SW480 (cell line): ENCODE measurements at regions not wholly inside any gene's neighbourhood (a gene's known extent, or its start where the extent isn't known, plus 50 kb on each side); places are given as distances from the start of the nearest gene placed in this dataset.

Source experiments
- DNase-seq: peaks from one replicate; pipeline ENCODE4 v3.0.0-alpha.2; 2016; ENCODE audit warnings: low spot score

DNA sequence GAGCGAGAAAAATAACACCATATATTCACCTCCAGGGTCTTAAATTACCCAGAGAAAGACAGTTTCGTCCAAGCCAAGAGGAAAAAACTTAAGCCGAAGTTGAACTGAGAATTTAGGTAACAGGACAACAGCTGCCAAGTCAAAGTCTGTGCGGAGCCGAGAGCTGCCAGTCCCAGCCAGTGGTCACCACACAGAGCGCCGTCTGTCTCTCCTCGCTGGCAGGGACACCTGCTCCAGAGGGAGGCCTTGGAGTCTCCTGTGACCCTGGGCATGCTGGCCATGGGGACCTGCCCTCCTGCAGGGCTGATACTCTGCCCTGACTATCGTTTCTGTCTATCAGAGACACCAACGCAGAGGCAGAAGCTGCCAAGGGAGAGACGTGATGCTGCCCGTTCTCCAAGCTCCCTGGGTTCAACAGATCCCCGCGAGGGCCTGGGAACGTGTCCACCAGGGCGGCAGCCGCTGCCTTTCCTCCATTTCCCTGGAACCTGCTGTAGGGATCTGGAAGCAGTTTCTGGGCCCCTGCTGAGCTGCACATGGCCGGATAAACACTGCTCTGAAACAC, 341.3 kb downstream of the SMOC2 start:
- no peak for DNase-seq

GRCh38 chr6:168778201-168778600, 337.2 kb downstream of the SMOC2 start:
- no peak for DNase-seq

GRCh38 chr6:168774381-168774780, 333.4 kb downstream of the SMOC2 start:
- DNase-seq: no peak

DNA sequence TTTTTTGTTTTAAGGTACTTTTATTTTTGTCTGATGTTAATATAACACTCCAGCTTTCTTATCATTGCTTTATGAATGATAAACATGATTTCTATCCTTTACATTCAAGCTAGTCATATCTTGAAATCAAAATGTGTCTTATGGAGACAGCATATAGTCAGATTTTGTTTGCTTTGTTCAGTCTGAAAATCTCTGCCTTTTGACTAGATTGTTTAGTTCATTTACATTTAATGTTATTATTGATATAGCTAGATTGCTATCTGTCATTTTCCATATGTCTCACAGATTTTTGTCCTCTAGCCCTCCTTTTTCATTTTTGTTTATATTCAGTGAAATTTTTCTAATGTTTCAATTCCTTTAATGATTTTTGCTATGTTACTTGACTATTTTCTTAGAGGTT, 332.8 kb downstream of the SMOC2 start:
- DNase-seq: no peak

DNA sequence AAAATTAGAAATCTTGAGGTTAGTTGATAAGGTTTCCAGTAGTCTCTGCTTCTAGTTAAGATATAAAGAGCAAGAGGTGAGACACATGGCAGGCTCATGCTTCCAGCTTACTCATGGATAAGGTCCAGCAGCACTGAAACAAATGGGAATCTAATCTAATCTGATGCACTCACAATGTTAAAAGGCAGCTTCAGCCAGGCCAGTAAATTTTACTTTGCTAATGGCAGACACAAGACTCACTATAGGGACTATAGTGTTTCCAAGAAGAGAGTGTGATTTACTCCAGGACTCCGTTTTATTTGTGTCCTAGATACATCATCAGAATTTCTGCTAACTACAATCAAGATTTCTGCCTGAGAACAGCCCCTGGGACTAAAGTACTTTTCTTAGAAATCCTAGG, 324.8 kb downstream of the SMOC2 start:
- DNase-seq: no peak

DNA sequence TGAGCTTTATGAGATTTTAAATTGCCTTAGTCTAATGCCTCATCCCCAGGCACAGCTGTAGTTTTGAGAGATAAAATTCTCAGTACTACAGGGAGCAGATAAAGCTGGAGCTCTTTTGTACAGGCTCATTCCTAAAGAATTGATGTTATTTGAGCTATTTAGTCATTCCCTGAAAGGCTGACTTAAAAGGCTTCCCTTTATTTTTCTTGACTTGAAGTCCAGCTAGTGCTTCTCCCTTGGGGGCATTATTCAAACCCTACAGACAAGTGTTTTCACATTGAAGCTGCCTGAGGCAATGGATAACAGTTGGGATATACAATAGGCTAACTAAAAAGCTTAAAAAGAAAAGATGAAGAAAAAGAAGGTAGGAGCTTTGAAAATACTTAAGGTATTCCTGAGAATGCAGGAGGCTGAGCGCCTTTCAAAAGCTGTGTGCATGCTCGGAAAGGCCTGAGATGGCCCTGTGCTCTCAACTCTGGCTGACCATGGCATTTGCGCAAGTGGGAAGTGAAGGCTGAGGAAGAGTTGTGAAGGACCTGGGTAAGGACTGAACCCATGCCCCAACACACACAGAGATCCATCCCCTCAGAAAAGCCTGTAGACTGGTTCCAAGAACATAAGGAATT, 315.1 kb downstream of the SMOC2 start:
- DNase-seq: no peak

GRCh38 chr6:168746643-168747042, 305.7 kb downstream of the SMOC2 start:
- DNase-seq: no peak

- DNase-seq: no peak
Observed at GRCh38 chr6:168746013-168746412, 305.0 kb downstream of the SMOC2 start.

DNA sequence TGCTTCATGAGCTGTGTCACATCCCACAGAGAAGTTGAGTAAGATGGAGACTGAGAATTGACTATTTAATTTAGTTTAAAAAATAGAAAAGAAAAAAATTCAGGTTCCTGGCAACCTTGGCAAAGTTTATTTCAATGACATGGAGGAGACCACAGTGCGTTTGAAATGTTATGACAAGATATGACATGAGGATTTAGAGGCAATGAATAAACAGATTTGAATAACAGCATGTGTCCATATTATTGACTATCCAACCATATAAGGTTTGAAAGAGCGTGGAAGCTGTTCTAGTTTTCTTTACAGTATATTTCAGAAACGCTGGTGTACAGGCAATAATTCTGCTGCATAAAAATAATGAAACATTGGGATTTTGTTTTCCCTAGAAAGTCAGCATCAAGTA, 303.9 kb downstream of the SMOC2 start:
- DNase-seq: no peak

- no peak for DNase-seq
Observed at GRCh38 chr6:168741942-168742782, 301.2 kb downstream of the SMOC2 start.

GRCh38 chr6:168741305-168741704, 300.3 kb downstream of the SMOC2 start:
- no peak for DNase-seq

GRCh38 chr6:168739381-168739780, 298.4 kb downstream of the SMOC2 start:
- no peak for DNase-seq

DNA sequence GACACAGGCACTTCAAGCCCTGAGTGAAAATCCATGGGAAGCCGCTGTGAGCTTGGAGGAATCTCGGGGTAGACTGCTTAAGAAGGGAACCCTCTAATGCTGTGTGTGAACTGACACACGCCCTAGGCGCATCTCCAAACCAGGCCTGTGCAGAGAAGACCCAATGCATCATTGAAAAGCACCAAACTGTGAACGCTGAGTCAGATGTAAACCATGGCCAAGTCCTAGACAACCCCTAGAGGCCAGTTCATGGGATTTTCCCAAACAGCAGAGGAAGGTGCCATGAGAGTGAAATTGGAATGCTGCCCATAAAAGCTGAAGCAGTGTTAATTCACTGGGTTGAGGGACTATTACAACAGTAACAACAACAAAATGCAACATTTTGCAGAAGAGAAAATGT, 296.5 kb downstream of the SMOC2 start:
- DNase-seq: no peak

DNA sequence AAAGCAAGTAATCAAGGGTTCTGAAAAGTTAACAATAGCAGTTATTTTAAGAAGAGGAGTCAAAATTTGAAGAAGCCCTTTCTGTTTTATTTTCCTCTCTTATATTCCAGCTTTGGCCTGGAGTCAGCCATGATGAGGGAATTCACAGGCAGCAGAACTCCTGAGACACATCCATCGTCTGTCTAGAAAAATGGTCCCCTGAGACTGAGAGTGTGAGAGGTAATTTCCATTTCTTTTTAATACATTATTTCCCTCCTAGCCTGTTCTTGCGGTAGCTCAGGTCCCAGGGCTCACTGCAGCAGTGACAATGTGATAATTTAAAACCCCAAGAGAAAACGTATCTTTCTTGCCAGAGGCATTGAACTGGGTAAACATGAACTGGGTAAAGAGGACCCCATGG, 296.0 kb downstream of the SMOC2 start:
- DNase-seq: no peak

- DNase-seq: no peak
Observed at GRCh38 chr6:168736039-168736438, 295.1 kb downstream of the SMOC2 start.

GRCh38 chr6:168735268-168735949, 294.4 kb downstream of the SMOC2 start:
- no peak for DNase-seq

DNA sequence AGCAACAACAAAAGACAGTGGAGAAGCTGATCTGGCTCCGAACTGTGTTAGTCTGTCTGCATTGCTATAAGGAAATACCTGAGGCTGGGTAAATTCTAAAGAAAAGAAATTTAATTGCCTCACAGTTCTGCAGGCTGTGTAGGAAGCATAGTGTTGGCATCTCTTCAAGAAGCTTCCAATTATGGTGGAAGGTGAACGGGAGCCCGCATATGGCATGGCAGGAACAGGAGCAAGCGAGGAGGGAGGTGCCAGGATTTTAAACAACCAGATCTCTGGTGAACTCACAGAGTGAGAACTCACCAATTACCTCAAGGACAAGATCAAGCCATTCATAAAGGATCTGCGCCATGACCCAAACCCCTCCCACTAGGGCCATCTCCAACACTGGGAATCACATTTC, 293.5 kb downstream of the SMOC2 start:
- no peak for DNase-seq

DNA sequence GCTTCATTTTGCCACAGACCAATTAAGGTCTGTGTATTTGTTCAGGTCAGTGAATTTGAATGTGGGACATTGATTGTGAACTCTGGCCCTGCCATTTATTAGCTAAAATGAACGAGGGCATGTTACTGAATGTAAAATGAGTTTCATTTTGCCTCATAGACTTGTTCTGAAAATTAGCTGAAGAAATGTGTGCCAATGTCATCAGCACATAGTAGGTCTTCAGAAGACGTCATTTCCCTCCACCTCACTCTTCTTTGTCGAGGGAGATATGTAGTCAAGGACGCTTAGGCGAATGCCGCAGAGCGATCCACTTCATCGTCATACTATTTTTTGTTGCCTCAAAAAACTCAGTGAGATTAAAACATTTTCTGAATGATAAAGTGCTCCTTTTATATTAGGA, 291.7 kb downstream of the SMOC2 start:
- no peak for DNase-seq

DNA sequence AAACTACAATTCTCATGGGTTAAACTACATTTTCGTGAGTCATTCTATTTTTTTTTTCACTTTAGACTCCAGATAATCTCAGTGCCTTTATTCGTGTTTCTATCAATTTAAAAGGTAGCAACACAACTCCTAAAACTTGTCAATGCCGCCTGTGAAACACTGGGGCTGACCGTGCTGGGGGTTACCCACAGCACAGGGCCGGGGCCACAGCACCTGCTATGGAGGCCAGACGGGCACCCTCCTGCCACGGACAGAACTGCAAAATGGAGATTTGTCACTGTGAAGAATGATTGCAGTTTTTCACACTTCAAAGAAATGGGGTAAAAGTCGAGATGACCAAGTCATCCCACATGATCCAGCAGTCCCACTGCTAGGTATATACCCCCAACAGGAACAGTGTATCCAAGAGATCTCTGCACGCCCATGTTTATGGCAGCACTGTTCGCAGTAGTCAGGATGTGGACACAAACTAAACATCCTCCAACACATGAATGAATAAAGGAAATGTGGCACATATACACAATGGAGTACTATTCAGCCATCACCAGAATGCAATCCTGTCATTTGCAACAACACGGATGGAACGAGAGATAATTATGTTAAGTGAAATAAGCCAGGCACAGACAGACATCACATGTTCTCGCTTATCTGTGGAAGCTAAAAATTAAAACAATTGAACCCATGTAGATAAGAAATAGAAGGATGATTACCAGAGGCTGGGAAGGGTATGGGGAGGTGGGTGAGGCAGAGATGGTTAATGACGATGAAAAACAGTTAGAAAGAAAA, 290.1 kb downstream of the SMOC2 start:
- no peak for DNase-seq

- DNase-seq: no peak
Observed at GRCh38 chr6:168728056-168728455, 287.1 kb downstream of the SMOC2 start.

- DNase-seq: no peak
Observed at GRCh38 chr6:168726312-168726856, 285.4 kb downstream of the SMOC2 start.

DNA sequence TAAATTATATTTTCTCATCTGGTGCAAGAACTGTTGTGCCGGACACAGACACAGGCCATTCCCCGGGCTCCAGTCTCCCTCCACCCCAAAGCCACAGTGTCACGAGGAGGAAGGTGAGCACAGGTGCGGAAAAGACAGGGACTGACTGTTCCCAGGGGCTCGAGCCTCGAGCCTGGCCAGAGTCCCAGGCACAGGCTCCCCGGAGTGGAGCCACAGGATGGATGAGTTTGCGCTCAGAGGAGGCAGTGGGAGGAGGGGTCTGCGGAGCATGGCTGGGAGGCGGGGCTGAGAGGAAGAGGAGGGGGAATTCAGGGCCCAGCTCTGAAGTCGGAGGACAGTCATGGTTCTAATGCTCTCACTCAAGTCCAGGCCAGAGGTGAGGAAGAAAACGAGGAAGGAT, 284.8 kb downstream of the SMOC2 start:
- no peak for DNase-seq
